Testis (tissue), 2 donors: ENCODE measurements at regions not wholly inside any gene's neighbourhood (a gene's known extent, or its start where the extent isn't known, plus 50 kb on each side); places are given as distances from the start of the nearest gene placed in this dataset.

ENCODE experiments used
- DNase-seq: peaks from one replicate; pipeline ENCODE4 v3.0.0-alpha.2; 2019
- H3K27ac ChIP-seq, 2 donors: fragments of 200-600 bp; sonication (generic); one replicate each; pipeline ENCODE4 v1.5.1; 2019
- H3K27me3 ChIP-seq: fragments of 200-600 bp; sonication (generic); one replicate; pipeline ENCODE4 v1.5.1; 2019
- H3K36me3 ChIP-seq: fragments of 200-600 bp; sonication (generic); one replicate; pipeline ENCODE4 v1.5.1; 2017; ENCODE audit warnings: low read depth; ENCODE audit errors: missing control alignments
- H3K4me1 ChIP-seq: fragments of 200-600 bp; sonication (generic); one replicate; pipeline ENCODE4 v1.5.1; 2019
- H3K4me3 ChIP-seq, 2 donors: fragments of 200-600 bp; sonication (generic); one replicate each; pipeline ENCODE4 v1.5.1; 2017 to 2019
- H3K9me3 ChIP-seq: fragments of 200-600 bp; sonication (generic); one replicate; pipeline ENCODE4 v1.5.1; 2017
- POLR2A ChIP-seq: fragments of 450-650 bp; IDR thresholded peaks from one replicate; pipeline ENCODE4 v1.6.1; 2017; ENCODE audit warnings: antibody characterized with exemption, mild to moderate bottlenecking, moderate library complexity
- WGBS, 2 donors: methylation state at CpG; one replicate each; pipeline ENCODE4 v1.1.5; 2018; 5-methylcytosine and 5-hydroxymethylcytosine counted together
- intact Hi-C: fragments of 100-400 bp; cut with DNase I; formaldehyde crosslinking; loops from one replicate; pipeline ENCODE4 v1.15.1; 2023; ENCODE audit warnings: low total_unique reads
- TF ChIP-seq, protein P1 (sequence below), 3 experiments: fragments of 450-650 bp in 2 of 3; fragments of 200-600 bp in 1 of 3; sonication (generic) in 1 of 3; IDR thresholded peaks; one replicate each; pipeline ENCODE4 v1.5.1; 2016 to 2019; ENCODE audit warnings: antibody characterized with exemption in 3 of 3, mild to moderate bottlenecking in 2 of 3, moderate library complexity in 1 of 3

- no peaks in the 10 kb centered on the region for H3K4me1 ChIP-seq
- no peaks in the 10 kb centered on the region for H3K9me3 ChIP-seq
- no peak overlapping the region for H3K27ac ChIP-seq
- no peak overlapping the region for H3K4me3 ChIP-seq
- TF ChIP-seq, protein P1, sequence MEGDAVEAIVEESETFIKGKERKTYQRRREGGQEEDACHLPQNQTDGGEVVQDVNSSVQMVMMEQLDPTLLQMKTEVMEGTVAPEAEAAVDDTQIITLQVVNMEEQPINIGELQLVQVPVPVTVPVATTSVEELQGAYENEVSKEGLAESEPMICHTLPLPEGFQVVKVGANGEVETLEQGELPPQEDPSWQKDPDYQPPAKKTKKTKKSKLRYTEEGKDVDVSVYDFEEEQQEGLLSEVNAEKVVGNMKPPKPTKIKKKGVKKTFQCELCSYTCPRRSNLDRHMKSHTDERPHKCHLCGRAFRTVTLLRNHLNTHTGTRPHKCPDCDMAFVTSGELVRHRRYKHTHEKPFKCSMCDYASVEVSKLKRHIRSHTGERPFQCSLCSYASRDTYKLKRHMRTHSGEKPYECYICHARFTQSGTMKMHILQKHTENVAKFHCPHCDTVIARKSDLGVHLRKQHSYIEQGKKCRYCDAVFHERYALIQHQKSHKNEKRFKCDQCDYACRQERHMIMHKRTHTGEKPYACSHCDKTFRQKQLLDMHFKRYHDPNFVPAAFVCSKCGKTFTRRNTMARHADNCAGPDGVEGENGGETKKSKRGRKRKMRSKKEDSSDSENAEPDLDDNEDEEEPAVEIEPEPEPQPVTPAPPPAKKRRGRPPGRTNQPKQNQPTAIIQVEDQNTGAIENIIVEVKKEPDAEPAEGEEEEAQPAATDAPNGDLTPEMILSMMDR (IDR thresholded peaks at IDR 0.05): no peak
- TF ChIP-seq POLR2A: no peak
- no peaks in the 10 kb centered on the region for H3K36me3 ChIP-seq
- H3K27me3 ChIP-seq: no peaks in the 10 kb centered on the region
- no peak for DNase-seq
- 84 to 96% methylated on average over 1 of the region's 1 CpG for WGBS, 2 donors
- intact Hi-C loops: no loop called here
Observed at GRCh38 chr14:44109036-44109435, 398.0 kb downstream of the FSCB start.

DNA sequence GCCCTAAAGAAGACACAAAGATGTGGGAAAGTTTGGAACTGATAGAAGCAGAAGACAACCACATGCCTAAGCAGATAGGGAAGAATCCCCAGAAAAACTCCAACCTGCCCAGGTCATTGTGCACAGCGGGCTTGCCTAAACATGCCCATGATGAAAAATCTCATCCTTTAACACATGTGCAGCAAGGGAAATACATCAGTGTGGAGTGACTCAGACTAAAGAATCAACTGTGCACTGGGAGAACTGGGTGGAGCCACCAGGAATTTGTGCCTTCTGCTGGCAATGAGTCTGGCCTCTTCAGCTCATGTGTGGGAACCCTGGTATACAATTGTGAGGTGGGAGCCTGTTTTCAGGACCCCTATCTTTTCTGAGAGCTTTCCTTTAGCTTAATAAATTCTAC is 398.5 kb downstream of the FSCB start:
- H3K4me1 ChIP-seq: no peaks in the 10 kb centered on the region
- intact Hi-C loops: no loop called here
- no peak overlapping the region for H3K4me3 ChIP-seq
- no peaks in the 10 kb centered on the region for H3K36me3 ChIP-seq
- H3K27ac ChIP-seq: no peak overlapping the region
- TF ChIP-seq, protein P1 (IDR thresholded peaks at IDR 0.05): no peak
- TF ChIP-seq POLR2A: no peak
- H3K9me3 ChIP-seq: no peaks in the 10 kb centered on the region
- WGBS, 2 donors: 100% methylated on average over 1 of the region's 1 CpG
- no peak for DNase-seq
- no peaks in the 10 kb centered on the region for H3K27me3 ChIP-seq

GRCh38 chr14:44107156-44107555 is 399.9 kb downstream of the FSCB start:
- intact Hi-C loops: no loop called here
- no peak for DNase-seq
- TF ChIP-seq POLR2A: no peak
- TF ChIP-seq, protein P1 (IDR thresholded peaks at IDR 0.05): no peak
- no peaks in the 10 kb centered on the region for H3K4me1 ChIP-seq
- H3K27me3 ChIP-seq: no peaks in the 10 kb centered on the region
- WGBS, 2 donors: 85 to 91% methylated on average over 1 of the region's 1 CpG
- H3K36me3 ChIP-seq: no peaks in the 10 kb centered on the region
- no peaks in the 10 kb centered on the region for H3K9me3 ChIP-seq
- no peak overlapping the region for H3K27ac ChIP-seq
- H3K4me3 ChIP-seq: no peak overlapping the region

DNA sequence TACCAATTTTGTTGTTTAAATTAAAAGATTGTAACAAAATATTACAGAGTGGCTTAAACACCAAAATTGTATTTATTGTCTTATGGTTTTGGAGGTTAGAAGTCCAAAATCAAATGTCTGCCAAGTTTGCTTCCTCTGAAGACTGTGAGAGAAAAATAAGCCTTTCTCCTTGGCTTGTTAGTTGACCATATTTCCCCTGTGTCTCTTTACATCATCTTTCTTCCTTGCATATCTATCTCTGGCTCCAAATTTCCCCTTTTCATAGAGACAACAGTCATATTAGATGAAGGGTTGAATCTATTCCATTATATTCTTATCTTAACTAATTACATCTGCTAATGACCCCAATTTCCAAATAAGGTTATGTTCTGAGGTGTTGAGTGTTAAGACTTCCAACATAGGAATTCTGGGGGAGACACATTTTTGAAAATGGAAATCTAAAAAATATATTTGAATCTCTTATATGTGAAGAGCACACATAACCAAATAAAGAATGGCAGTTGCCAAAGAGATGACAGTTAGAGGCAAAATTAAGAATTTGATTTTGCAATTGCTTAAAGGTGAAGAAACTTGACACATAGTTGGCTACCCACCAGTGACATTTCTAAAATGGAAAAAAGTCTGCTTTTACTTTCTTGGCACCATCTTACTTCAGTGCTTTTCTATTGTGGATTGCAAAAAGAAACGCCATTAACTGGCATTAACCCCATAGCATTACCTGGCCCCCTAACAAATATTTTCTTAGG is 407.2 kb downstream of the FSCB start:
- H3K27me3 ChIP-seq: no peaks in the 10 kb centered on the region
- H3K9me3 ChIP-seq: no peaks in the 10 kb centered on the region
- H3K4me1 ChIP-seq: no peaks in the 10 kb centered on the region
- TF ChIP-seq, protein P1 (IDR thresholded peaks at IDR 0.05): no peak
- TF ChIP-seq POLR2A: no peak
- intact Hi-C loops: no loop called here
- DNase-seq: no peak
- H3K27ac ChIP-seq: no peak overlapping the region
- no peak overlapping the region for H3K4me3 ChIP-seq
- no peaks in the 10 kb centered on the region for H3K36me3 ChIP-seq
- 64 to 79% methylated on average over 1 of the region's 1 CpG for WGBS, 2 donors

- intact Hi-C loops: no loop called here
- Histone ChIP-seq H3K36me3 (no peaks in the 10 kb centered on the region), H3K27ac (no peak overlapping the region), H3K27me3 (no peaks in the 10 kb centered on the region), H3K4me1 (no peaks in the 10 kb centered on the region), H3K4me3 (no peak overlapping the region), H3K9me3 (no peaks in the 10 kb centered on the region)
- WGBS, 2 donors: 77 to 85% methylated on average over 2 of the region's 2 CpGs
- TF ChIP-seq POLR2A: no peak
- TF ChIP-seq, protein P1 (IDR thresholded peaks at IDR 0.05): no peak
- DNase-seq: no peak
Observed at GRCh38 chr14:44081146-44081545, 425.9 kb downstream of the FSCB start.
